ENCODE measurements at regions not wholly inside any gene's neighbourhood (a gene's known extent, or its start where the extent isn't known, plus 50 kb on each side); places are given as distances from the start of the nearest gene placed in this dataset.
A peak's percentile ranks its signal among the peaks of the same experiment; 100 is the strongest.

GRCh38 chr13:73607489-73608156, 526.6 kb downstream of the KLF12 start:
- H3K9me3 ChIP-seq (ENCODE audit: control insufficient read depth, low read length, poor library complexity, severe bottlenecking) = no peaks in the 10 kb centered on the region
- no peak overlapping the region for H3K27ac Mint-ChIP-seq
- H3K4me3 Mint-ChIP-seq = no peak overlapping the region

GRCh38 chr13:73603646-73604045, 530.6 kb downstream of the KLF12 start:
- Mint-ChIP-seq H3K4me3 (no peak overlapping the region), H3K27ac (no peak overlapping the region), H3K36me3 (ENCODE audit: low read depth) (no peaks in the 10 kb centered on the region), H3K4me1 (peaks cover 2% of the 10 kb centered on the region), H3K27me3 (no peaks in the 10 kb centered on the region)
- DNase-seq (no peak), ATAC-seq (no peak)
- H3K9me3 ChIP-seq (ENCODE audit: control insufficient read depth, low read length, poor library complexity, severe bottlenecking) = no peaks in the 10 kb centered on the region

More at GRCh38 chr13:73607489-73608156, 526.6 kb downstream of the KLF12 start:
- Mint-ChIP-seq H3K27me3 (no peaks in the 10 kb centered on the region), H3K36me3 (ENCODE audit: low read depth) (no peaks in the 10 kb centered on the region), H3K4me1 (peaks cover under 1% of the 10 kb centered on the region)
- ATAC-seq (no peak), DNase-seq (no peak)

GRCh38 chr13:73602295-73602694, 531.9 kb downstream of the KLF12 start:
- H3K9me3 ChIP-seq (ENCODE audit: control insufficient read depth, low read length, poor library complexity, severe bottlenecking) = no peaks in the 10 kb centered on the region
- Mint-ChIP-seq H3K27ac (no peak overlapping the region), H3K4me1 (peaks cover 2% of the 10 kb centered on the region), H3K4me3 (no peak overlapping the region), H3K27me3 (no peaks in the 10 kb centered on the region), H3K36me3 (ENCODE audit: low read depth) (no peaks in the 10 kb centered on the region)
- ATAC-seq (peak; percentile 21), DNase-seq (no peak)

- peaks cover 2% of the 10 kb centered on the region for H3K4me1 Mint-ChIP-seq
- no peak overlapping the region for H3K4me3 Mint-ChIP-seq
- H3K9me3 ChIP-seq (ENCODE audit: control insufficient read depth, low read length, poor library complexity, severe bottlenecking) = no peaks in the 10 kb centered on the region
- H3K27me3 Mint-ChIP-seq = no peaks in the 10 kb centered on the region
- DNase-seq (no peak), ATAC-seq (no peak)
- H3K36me3 Mint-ChIP-seq (ENCODE audit: low read depth) = no peaks in the 10 kb centered on the region
- no peak overlapping the region for H3K27ac Mint-ChIP-seq
Measured at GRCh38 chr13:73601708-73602107, 532.5 kb downstream of the KLF12 start.

GRCh38 chr13:73599232-73600128, 534.7 kb downstream of the KLF12 start:
- no peak for ATAC-seq
- Mint-ChIP-seq H3K27me3 (no peaks in the 10 kb centered on the region), H3K27ac (no peak overlapping the region), H3K36me3 (ENCODE audit: low read depth) (no peaks in the 10 kb centered on the region), H3K4me1 (peaks cover 8% of the 10 kb centered on the region), H3K4me3 (no peak overlapping the region)
- H3K9me3 ChIP-seq (ENCODE audit: control insufficient read depth, low read length, poor library complexity, severe bottlenecking) = no peaks in the 10 kb centered on the region
- no peak for DNase-seq

GRCh38 chr13:73598020-73598712, 536.0 kb downstream of the KLF12 start:
- H3K4me1 Mint-ChIP-seq = peaks cover 8% of the 10 kb centered on the region
- H3K27ac Mint-ChIP-seq = no peak overlapping the region
- H3K9me3 ChIP-seq (ENCODE audit: control insufficient read depth, low read length, poor library complexity, severe bottlenecking) = no peaks in the 10 kb centered on the region
- H3K27me3 Mint-ChIP-seq = no peaks in the 10 kb centered on the region
- no peaks in the 10 kb centered on the region for H3K36me3 Mint-ChIP-seq (ENCODE audit: low read depth)
- ATAC-seq (no peak), DNase-seq (no peak)
- H3K4me3 Mint-ChIP-seq = no peak overlapping the region

GRCh38 chr13:73596382-73596781, 537.6 kb downstream of the KLF5 start:
- no peak for ATAC-seq
- H3K27ac Mint-ChIP-seq = no peak overlapping the region
- no peaks in the 10 kb centered on the region for H3K36me3 Mint-ChIP-seq (ENCODE audit: low read depth)
- H3K9me3 ChIP-seq (ENCODE audit: control insufficient read depth, low read length, poor library complexity, severe bottlenecking) = no peaks in the 10 kb centered on the region
- no peak for DNase-seq
- H3K27me3 Mint-ChIP-seq = no peaks in the 10 kb centered on the region
- peaks cover 6% of the 10 kb centered on the region for H3K4me1 Mint-ChIP-seq
- no peak overlapping the region for H3K4me3 Mint-ChIP-seq

- Mint-ChIP-seq H3K27me3 (no peaks in the 10 kb centered on the region), H3K36me3 (ENCODE audit: low read depth) (no peaks in the 10 kb centered on the region), H3K27ac (no peak overlapping the region), H3K4me1 (peaks cover 6% of the 10 kb centered on the region), H3K4me3 (no peak overlapping the region)
- H3K9me3 ChIP-seq (ENCODE audit: control insufficient read depth, low read length, poor library complexity, severe bottlenecking) = no peaks in the 10 kb centered on the region
- ATAC-seq (no peak), DNase-seq (no peak)
Measured at GRCh38 chr13:73593199-73593765, 534.5 kb downstream of the KLF5 start.

GRCh38 chr13:73591861-73592260, 533.1 kb downstream of the KLF5 start:
- no peaks in the 10 kb centered on the region for H3K9me3 ChIP-seq (ENCODE audit: control insufficient read depth, low read length, poor library complexity, severe bottlenecking)
- Mint-ChIP-seq H3K27ac (no peak overlapping the region), H3K4me3 (no peak overlapping the region), H3K4me1 (peaks cover 6% of the 10 kb centered on the region), H3K27me3 (no peaks in the 10 kb centered on the region), H3K36me3 (ENCODE audit: low read depth) (no peaks in the 10 kb centered on the region)
- ATAC-seq = no peak
- DNase-seq = no peak

GRCh38 chr13:73590795-73591194, 532.0 kb downstream of the KLF5 start:
- no peak overlapping the region for H3K27ac Mint-ChIP-seq
- no peak for ATAC-seq
- H3K9me3 ChIP-seq (ENCODE audit: control insufficient read depth, low read length, poor library complexity, severe bottlenecking) = no peaks in the 10 kb centered on the region
- no peak for DNase-seq
- no peaks in the 10 kb centered on the region for H3K4me1 Mint-ChIP-seq
- no peaks in the 10 kb centered on the region for H3K36me3 Mint-ChIP-seq (ENCODE audit: low read depth)
- H3K4me3 Mint-ChIP-seq = no peak overlapping the region
- H3K27me3 Mint-ChIP-seq = no peaks in the 10 kb centered on the region

GRCh38 chr13:73585236-73585635, 526.4 kb downstream of the KLF5 start:
- DNase-seq (no peak), ATAC-seq (no peak)
- H3K9me3 ChIP-seq (ENCODE audit: control insufficient read depth, low read length, poor library complexity, severe bottlenecking) = no peaks in the 10 kb centered on the region
- H3K27me3 Mint-ChIP-seq = peaks cover 8% of the 10 kb centered on the region
- H3K36me3 Mint-ChIP-seq (ENCODE audit: low read depth) = no peaks in the 10 kb centered on the region
- H3K27ac Mint-ChIP-seq = no peak overlapping the region
- H3K4me3 Mint-ChIP-seq = no peak overlapping the region
- H3K4me1 Mint-ChIP-seq = peaks cover 2% of the 10 kb centered on the region

GRCh38 chr13:73583331-73583730, 524.5 kb downstream of the KLF5 start:
- Mint-ChIP-seq H3K27ac (no peak overlapping the region), H3K27me3 (peaks cover 8% of the 10 kb centered on the region), H3K36me3 (ENCODE audit: low read depth) (no peaks in the 10 kb centered on the region), H3K4me1 (peaks cover 2% of the 10 kb centered on the region), H3K4me3 (no peak overlapping the region)
- DNase-seq = no peak
- no peak for ATAC-seq
- no peaks in the 10 kb centered on the region for H3K9me3 ChIP-seq (ENCODE audit: control insufficient read depth, low read length, poor library complexity, severe bottlenecking)

Data from T-helper 17 cell (primary cell).